Brain pericyte (primary cell): ENCODE measurements at regions not wholly inside any gene's neighbourhood (a gene's known extent, or its start where the extent isn't known, plus 50 kb on each side); places are given as distances from the start of the nearest gene placed in this dataset.
A peak's percentile ranks its signal among the peaks of the same experiment; 100 is the strongest.
"Not testable (repeated sequence)": the region's sequence is repeated elsewhere in the genome, so short reads cannot be mapped to it uniquely, and the experiment has no call there.

Experiments
- DNase-seq: peaks from one replicate; pipeline ENCODE4 v3.0.0-alpha.2; 2012; ENCODE audit warnings: low read depth, low spot score

DNA sequence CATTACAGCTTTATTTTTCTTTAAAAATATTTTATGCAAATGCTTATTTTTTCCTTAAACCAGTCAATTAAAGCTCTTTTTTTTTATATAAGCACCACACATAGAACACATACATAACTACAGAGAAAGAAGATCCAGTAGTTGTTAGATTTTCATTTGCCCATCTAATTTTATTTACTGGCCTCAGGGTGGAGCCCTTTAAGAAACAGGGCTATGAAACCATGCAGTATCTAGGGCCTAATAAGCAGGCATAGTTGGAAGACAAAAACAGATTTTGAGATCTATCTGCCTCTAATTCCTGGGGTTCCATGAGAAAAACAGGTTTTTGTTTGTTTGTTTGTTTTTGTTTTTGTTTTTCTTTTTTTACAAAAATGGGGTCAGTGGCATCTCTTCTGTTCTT, 120.6 kb downstream of the BCHE start:
- no peak for DNase-seq

DNA sequence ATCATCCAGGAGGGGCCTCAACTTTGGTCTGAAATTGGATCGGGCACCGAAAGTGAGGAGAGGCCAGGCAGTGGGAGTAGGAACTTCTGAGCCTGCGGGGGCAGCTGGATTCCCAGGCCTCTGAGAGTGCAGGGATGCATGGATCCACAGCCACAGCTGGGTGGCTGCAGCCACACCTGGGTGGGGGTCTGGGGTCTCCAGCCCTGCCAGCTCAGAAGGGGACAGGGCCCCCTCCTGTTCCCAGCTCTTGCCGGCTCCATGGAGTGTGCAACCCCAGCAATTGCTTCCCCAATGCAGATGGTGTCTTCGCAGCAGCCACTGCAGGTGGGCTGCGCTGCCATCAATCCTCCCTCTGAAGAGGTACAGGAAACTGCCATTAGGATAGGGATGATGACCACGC, 123.7 kb downstream of the BCHE start:
- DNase-seq, result no peak

DNA sequence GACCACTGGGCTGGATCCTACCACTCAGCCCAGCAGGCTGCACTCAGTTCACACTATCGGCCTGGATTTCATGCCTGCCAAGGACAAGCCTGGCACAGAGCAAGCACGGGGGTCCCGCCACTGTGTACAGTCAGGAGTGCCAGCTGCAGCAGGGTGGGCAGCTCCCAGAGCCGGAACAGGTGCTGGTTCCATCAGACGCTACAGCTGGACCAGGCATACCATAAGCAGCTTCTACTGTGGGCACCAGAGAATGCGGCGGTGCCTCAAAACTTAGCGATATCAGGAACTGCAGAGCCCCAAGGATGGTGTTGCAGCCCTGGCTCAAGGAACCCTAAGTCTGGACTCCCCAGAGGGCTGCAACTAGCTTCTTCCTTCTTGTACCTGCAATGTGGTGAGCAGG, 124.8 kb downstream of the BCHE start:
- DNase-seq, result no peak

DNA sequence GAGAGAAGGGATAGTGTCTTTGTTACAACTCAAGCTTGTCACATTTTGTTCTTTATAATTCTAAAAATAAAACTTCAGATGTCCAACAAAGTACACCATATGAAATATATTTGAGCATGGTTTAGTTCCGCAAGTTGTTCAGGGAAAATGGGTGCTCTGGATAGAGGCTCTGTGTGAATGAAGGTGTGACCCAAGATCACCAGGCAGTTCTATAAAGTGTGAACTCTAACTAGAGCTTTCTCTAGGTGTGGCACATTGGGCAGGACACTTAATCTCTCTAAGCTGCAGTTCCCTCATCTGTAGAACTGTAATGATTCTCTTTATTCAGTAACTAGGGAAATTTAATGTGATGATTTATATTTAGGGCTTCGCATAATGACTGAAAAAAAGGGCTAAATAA, 139.3 kb downstream of the BCHE start:
- DNase-seq, result no peak

DNA sequence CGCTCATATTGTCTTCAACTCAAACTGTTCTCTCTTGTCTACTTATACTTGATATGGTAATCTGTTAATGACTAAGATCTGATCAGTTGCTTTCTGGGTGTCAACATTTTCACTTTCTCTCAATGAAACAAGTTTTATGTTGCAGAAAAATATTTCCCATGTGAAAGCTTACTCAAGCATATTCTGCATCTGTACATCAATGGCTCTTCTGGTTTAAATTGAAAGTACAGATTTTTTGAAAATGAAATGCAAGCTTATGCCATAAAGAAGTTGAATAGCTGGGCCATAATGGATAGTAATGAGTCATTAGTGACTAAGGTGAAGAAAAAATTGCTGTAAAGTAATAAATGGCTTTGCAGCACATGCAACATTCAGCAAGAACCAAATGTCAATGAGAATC, 140.7 kb downstream of the BCHE start:
- DNase-seq, result no peak

DNA sequence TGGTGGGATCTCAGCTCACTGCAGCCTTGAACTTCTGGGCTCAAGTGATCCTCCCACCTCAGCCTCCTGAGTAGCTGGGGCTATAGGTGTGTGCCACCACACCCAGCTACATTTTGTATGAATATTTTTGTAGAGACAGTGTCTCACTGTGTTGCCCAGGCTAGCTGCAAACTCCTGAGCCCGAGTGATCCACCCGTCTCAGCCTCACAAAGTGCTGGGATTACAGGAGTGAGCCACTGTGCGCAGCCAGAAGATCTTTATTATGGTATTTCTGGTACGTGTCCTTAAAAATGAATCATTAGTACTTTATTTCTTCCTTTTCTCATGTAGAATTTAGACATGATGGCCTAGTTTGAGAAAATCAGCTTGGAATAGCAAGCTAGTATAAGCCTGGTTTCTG, 153.3 kb downstream of the BCHE start:
- no peak for DNase-seq

DNA sequence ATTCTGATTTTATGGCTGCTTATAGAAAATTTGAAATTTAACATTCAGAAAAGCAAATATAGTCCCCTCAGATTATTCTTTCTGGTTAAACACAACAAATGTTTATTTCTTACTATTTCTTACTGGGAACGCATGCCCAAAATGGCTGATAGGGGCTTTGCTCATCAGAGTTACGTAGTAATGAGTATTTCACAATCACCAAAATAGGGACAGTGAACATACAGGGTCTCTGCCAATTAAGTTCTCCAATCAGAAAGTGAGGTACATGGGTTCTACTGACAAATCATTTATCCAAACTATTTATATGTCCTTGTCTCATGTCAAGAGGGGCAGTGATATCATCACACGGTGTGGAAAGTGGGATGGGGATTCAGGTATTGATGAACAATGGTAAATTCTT, 154.5 kb downstream of the BCHE start:
- no peak for DNase-seq

DNA sequence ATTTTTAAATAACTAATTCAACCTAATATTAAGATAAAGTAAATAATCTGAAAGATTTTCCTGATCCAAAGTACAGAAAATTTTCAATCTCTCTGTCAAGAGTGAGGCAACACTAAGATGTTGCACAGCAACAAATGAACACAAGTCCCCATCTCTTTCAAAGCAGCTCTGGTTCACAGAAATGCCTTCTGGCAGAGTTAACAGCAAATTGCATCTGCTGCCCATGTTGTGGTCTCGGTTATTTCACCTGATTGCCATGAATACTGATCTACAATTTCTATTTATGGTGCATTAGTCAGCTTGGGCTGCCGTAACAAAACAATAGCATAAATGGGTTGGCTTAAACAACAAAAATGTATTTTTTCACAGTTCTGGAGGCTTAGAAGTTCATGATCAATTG, 167.3 kb downstream of the BCHE start:
- no peak for DNase-seq

DNA sequence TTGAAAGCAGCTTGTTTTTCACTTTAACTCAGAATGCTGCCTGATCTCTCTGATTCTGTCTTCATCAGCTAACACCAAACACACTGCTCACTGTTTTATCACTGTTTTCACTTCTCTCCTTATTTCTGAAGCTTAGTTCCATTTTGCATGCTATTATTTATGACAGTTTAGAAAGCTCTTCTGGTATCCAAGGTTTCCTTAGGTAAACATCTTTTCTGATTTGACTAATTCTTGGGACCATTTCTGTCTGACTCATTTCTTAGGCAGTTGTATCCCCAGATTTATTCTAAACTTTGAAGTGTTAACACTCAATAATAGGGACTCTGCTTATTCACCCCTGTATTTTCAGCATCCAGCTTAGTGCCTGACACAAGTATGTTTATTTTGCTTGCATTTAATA, 167.7 kb downstream of the BCHE start:
- DNase-seq, result no peak

DNA sequence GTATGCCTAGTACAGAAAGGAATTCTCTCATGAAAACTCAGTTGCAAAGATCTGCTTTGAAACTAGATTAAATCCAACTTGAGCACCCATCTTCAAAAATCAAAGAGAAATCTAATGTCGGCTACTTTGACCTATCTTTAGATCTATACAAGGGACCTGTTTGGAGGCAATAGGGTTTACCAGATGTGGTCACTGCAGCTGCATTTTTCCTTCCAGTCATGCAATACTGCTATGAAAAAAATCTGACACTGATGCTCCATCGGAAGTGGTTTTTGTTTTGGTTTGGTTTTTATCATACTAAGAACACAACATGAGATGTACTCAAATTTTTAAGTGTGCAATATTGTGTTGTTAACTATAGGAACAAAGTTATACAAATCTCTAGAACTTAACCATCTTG, 169.5 kb downstream of the BCHE start:
- DNase-seq, result no peak

DNA sequence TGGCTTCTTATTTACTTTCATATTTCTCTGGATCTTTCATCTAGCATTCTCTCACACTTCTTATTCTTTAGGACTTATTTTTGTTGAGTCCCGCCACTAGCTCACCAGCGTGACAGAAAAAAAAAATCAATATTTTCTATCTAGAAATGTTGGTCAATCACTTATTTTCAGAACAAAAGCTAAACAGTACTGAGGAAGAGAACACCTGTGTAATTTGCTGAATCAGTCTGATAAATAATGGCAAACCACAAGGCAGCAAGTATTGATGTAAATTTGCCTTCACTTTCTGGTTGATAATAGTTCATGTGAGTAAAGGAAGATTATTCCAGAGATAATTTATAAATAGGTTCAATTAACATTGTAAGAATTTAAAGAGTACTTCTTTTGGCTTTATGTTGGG, 179.2 kb downstream of the BCHE start:
- DNase-seq, result no peak

DNA sequence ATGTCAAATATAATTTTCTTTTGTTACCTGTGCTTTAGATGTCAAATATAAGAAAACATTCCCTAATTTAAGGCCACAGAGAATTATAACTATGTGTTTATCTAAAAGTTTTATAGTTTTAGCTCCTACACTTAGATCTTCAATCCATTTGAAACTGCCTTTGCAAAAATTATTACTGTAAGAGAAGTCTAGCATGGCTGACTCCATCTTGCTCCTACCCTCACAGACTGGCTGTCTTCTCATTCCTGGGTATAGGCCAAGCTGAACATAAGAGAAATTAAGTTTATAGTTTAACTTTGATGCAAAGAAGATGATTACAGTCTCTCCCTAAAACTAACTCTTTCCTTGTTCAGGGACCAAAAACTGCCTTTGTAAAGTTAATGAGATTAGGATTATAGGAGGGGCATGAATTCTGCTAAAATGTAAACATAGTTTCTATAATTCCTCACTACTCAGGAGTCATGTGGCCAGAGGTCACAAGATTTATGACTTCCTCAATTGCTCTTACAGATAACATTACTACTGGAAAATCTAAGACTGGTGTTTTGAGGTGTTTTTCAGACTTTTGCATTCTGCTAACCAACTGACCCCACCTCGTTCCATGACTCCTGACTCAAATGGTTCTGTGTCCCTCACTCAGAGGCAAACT, 184.0 kb downstream of the BCHE start:
- no peak for DNase-seq

DNA sequence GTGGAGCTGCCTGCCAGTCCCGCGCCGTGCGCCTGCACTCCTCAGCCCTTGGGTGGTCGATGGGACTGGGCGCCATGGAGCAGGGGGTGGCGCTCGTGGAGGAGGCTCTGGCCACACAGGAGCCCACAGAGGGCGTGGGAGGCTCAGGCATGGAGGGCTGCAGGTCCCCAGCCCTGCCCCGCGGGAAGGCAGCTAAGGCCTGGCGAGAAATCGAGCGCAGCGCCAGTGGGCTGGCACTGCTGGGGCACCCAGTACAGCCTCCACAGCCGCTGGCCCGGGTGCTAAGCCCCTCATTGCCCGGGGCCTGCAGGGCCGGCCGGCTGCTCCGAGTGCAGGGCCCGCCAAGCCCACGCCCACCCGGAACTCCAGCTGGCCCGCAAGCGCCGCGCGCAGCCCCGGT, 187.9 kb downstream of the BCHE start:
- DNase-seq, result not testable (repeated sequence)

DNA sequence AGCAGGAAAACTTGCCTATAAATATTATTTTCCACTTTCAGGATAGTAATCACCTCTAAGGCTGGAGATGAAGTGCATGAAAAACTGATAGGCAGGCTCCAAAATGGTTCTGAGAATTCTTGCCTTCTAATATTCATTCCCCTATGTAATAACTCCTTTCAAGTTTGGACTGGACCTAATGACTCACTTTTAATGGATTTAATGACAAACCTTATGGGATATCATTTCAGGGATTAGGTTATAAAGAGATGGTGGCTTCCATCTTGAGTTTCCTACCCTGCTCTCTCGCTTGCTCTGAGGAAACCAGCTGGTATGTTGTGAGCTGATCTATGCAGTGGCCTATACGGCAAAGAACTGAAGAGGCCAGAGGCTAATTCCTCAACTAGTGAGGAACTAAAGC, 192.0 kb downstream of the BCHE start:
- DNase-seq, result no peak

DNA sequence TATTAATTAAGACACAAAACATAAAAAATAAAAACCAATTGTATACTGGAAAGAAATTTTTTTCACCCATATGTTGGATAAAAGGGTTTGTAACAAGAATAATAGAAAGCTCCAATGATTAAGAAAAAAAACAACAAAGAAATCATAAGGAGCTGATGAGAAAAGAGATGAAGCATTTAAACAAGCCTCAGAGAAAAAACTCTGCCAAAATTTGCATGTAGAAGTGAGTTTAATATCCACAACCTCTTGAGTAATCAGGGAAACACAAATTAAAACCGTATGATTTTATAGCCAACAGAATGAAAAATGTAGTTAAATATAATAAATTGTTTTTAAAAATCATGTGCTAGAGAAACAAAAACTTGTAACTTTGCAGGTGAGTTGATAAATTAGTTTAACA, 192.9 kb downstream of the BCHE start:
- no peak for DNase-seq

DNA sequence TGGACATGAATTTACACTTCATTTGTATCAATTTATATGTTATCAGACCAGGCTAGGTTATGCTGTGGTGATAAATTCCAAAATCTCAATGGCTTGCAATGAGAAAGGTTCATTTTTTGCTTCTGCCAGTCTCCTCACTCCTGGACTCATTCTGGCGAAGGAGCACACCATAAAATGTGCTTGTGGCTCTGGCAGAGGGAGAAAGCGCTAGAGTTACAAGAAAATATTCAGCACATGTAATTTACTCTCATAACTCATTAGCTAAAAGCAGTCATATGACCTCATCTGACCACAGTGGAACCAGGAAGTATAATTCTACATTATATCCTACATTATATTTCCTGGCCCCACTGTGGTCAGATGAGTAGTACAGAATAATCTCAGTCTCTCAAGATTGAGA, 193.8 kb downstream of the BCHE start:
- DNase-seq, result no peak

DNA sequence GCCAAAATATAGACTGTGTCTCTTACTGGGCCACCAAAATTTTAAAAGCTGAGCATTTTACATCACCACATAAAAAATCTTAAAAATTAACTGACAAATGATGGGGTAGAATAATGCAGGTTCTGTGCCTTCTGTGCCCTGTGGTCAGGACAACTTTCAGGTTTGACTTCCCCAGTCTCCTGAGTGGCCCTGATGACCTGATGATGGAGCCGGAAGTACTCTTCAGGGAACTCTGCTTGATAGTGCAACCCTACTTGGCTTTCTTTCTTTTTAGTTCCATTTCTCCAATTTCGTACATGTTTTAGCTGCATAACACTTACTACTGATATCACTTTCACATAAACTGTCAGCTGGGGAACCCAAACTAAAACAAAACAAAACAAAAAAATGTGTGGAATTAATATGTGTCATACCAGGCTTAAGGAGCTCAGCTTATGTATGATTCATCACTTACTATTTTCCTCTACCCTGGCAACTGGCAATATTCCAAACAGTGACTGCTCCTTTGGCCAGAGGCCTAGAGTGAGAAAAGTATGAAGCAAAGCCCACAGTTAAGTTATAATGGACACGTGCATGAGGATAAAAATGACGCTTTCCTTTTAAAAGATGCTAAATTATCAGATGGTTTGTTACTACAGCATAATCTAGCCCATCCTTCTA, 194.3 kb downstream of the BCHE start:
- peak; percentile 86 for DNase-seq

DNA sequence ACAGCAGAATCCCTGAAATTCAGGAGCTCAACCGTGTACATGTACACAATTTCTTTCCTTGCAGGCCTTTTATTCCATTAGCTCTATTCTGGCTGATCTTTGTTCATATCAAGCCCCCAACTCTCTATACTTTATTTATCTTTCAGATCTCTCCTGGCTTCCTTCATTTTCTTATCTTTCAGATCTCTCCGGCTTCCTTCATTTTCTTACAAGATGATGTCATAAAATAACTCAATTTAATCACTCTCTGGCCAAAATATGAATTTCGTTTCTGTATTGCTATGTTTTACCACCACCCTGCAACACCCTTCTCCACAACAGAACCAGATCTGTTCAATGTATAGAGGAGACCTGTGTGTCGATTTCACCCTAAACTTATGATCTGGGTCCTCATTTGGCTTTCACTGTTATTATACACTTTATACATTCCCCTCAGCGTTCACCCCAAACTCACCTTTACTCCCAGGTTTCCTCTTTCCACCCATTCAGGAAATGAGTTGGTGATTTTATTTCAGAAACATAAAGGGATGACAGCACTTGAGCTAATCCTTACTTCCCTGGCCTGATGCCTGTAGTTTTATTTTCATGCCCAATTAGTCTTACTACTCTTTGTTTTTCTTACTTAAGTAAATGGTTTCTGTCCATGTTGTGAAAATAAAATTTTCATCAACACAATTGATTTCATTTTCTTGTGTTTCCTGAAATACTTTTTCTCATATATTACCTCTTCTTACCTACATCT, 195.5 kb downstream of the BCHE start:
- no peak for DNase-seq

DNA sequence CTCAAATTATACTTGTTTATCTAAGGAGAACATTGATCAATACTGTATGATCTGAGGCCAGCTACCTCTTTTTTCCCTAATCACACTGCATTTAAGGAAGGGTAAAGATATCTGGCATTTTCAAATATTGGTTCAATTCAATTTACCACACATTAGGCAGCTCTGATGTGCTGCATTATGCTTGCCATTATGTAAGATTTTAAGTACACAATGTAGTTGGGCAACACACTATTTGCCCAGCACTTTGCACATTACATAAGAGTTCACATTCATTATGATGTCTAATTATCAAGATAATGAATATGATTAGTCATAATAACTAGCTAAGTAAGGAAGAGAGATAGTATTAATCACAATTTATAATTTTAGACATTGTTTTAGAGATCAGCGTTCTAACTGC, 196.3 kb downstream of the BCHE start:
- DNase-seq, result no peak

DNA sequence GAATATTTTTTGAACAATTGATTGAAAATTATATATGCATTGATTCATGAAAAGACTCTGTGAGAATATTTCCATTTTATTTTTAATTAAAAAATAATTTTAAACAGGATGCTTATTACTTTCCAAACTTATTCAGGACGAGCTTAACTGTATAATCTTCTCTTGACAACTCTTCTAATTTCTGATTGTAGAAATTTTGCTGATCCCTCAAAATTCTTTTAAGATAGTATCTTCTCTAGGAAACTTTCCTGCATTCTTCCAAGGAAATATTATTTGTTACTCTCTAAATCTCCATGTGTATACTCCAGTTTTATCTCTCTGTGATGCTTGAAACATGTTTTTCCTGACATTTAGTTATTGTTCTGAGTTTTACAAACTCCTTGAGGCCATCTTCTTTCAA, 197.2 kb downstream of the BCHE start:
- no peak for DNase-seq

DNA sequence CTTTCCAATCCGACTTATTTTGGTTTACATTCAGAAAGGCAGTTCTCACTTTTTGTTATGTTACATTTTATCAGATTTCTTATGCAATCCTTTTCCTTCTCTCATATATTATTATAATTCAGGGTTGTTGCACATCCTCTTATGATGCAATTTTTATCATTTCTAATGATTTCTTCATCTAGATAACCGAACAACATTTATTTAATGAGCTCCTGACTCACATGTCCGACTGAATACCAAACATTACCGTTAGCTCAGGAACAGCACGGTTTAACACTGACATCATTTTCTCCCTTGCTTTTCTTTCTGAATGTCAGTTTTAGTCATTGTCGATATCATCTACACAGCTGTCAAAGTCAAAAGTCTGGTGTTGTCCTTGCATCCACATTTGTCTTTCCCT, 199.2 kb downstream of the BCHE start:
- DNase-seq, result no peak

DNA sequence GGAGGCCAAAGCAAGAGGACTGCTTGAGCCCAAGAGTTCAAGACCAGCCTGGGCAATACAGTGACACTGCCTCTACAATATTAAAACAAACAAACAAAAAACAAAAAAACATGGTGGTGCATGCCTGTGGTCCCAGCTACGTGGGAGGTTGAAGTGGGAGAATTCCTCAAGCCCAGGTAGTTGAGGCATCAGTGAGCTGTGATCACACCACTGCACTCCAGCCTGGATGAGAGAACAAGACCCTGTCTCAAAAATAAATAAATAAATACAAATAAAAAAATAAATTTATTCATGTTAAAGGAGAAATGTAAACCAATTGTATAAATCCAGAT, 200.6 kb downstream of the BCHE start:
- DNase-seq, result no peak
